Mononuclear cell (primary cell): ENCODE measurements at regions not wholly inside any gene's neighbourhood (a gene's known extent, or its start where the extent isn't known, plus 50 kb on each side); places are given as distances from the start of the nearest gene placed in this dataset.
"Not testable (repeated sequence)": the region's sequence is repeated elsewhere in the genome, so short reads cannot be mapped to it uniquely, and the experiment has no call there.

Source experiments
- H3K27me3 ChIP-seq: 2 replicates; pipeline ENCODE4 v1.6.0; 2011; ENCODE audit warnings: low read length, control low read depth; ENCODE audit not compliant: insufficient read depth
- H3K4me1 ChIP-seq: 2 replicates; pipeline ENCODE4 v1.5.1; 2011; ENCODE audit warnings: mild to moderate bottlenecking, low read length, control low read depth; ENCODE audit not compliant: insufficient read depth
- H3K4me3 ChIP-seq: 2 replicates; pipeline ENCODE4 v1.5.1; 2011; ENCODE audit warnings: mild to moderate bottlenecking, low read length, moderate library complexity
- H3K9me3 ChIP-seq: 2 replicates; pipeline ENCODE4 v1.5.1; 2011; ENCODE audit warnings: low read depth, mild to moderate bottlenecking, control low read depth, low read length

GRCh38 chr5:119754825-119755224 is 125.5 kb downstream of the FAM170A start:
- H3K4me3 ChIP-seq, H3K27me3 ChIP-seq, H3K9me3 ChIP-seq, H3K4me1 ChIP-seq: not testable (repeated sequence)

- H3K9me3 ChIP-seq = no peaks in the 10 kb centered on the region
- H3K4me3 ChIP-seq = no peak overlapping the region
- no peaks in the 10 kb centered on the region for H3K4me1 ChIP-seq
- no peaks in the 10 kb centered on the region for H3K27me3 ChIP-seq
These were observed 127.9 kb downstream of the FAM170A start for GRCh38 chr5:119757276-119757675.

- H3K27me3 ChIP-seq, H3K4me1 ChIP-seq, H3K9me3 ChIP-seq, H3K4me3 ChIP-seq: not testable (repeated sequence)
These were observed 140.6 kb downstream of the FAM170A start for GRCh38 chr5:119769695-119770693.

- not testable (repeated sequence) for H3K27me3 ChIP-seq, H3K4me1 ChIP-seq, H3K9me3 ChIP-seq, H3K4me3 ChIP-seq
These were observed 150.8 kb downstream of the FAM170A start for GRCh38 chr5:119780145-119780544.

GRCh38 chr5:119785057-119785456 is 155.7 kb downstream of the FAM170A start:
- Histone ChIP-seq H3K4me3 (peak overlapping the region; percentile 2), H3K9me3 (no peaks in the 10 kb centered on the region), H3K27me3 (no peaks in the 10 kb centered on the region), H3K4me1 (no peaks in the 10 kb centered on the region)

GRCh38 chr5:119789406-119790117 is 160.2 kb downstream of the FAM170A start:
- H3K4me3 ChIP-seq = no peak overlapping the region
- no peaks in the 10 kb centered on the region for H3K4me1 ChIP-seq
- no peaks in the 10 kb centered on the region for H3K27me3 ChIP-seq
- no peaks in the 10 kb centered on the region for H3K9me3 ChIP-seq

GRCh38 chr5:119792161-119792799 is 162.9 kb downstream of the FAM170A start:
- Histone ChIP-seq H3K4me1 (no peaks in the 10 kb centered on the region), H3K4me3 (no peak overlapping the region), H3K9me3 (no peaks in the 10 kb centered on the region), H3K27me3 (no peaks in the 10 kb centered on the region)

GRCh38 chr5:119795768-119796167 is 166.4 kb downstream of the FAM170A start:
- H3K4me3 ChIP-seq = no peak overlapping the region
- no peaks in the 10 kb centered on the region for H3K9me3 ChIP-seq
- no peaks in the 10 kb centered on the region for H3K27me3 ChIP-seq
- H3K4me1 ChIP-seq = no peaks in the 10 kb centered on the region

GRCh38 chr5:119801570-119801969 is 172.2 kb downstream of the FAM170A start:
- Histone ChIP-seq H3K9me3 (no peaks in the 10 kb centered on the region), H3K4me3 (no peak overlapping the region), H3K27me3 (no peaks in the 10 kb centered on the region), H3K4me1 (no peaks in the 10 kb centered on the region)

- no peaks in the 10 kb centered on the region for H3K9me3 ChIP-seq
These were observed 178.7 kb downstream of the FAM170A start for GRCh38 chr5:119808024-119808423.

GRCh38 chr5:119808474-119808873 is 179.1 kb downstream of the FAM170A start:
- H3K9me3 ChIP-seq = no peaks in the 10 kb centered on the region
- H3K27me3 ChIP-seq = no peaks in the 10 kb centered on the region
- no peaks in the 10 kb centered on the region for H3K4me1 ChIP-seq
- no peak overlapping the region for H3K4me3 ChIP-seq

More at GRCh38 chr5:119808024-119808423, 178.7 kb downstream of the FAM170A start:
- H3K27me3 ChIP-seq = no peaks in the 10 kb centered on the region
- no peaks in the 10 kb centered on the region for H3K4me1 ChIP-seq
- H3K4me3 ChIP-seq = no peak overlapping the region

GRCh38 chr5:119810217-119810616 is 180.9 kb downstream of the FAM170A start:
- Histone ChIP-seq H3K9me3 (no peaks in the 10 kb centered on the region), H3K4me1 (no peaks in the 10 kb centered on the region)

GRCh38 chr5:119811458-119811857 is 182.1 kb downstream of the FAM170A start:
- Histone ChIP-seq H3K27me3 (no peaks in the 10 kb centered on the region), H3K4me1 (no peaks in the 10 kb centered on the region), H3K9me3 (no peaks in the 10 kb centered on the region), H3K4me3 (no peak overlapping the region)

More at GRCh38 chr5:119810217-119810616, 180.9 kb downstream of the FAM170A start:
- Histone ChIP-seq H3K4me3 (no peak overlapping the region), H3K27me3 (no peaks in the 10 kb centered on the region)

GRCh38 chr5:119814655-119815054 is 185.3 kb downstream of the FAM170A start:
- H3K27me3 ChIP-seq = no peaks in the 10 kb centered on the region
- H3K4me3 ChIP-seq = no peak overlapping the region
- H3K9me3 ChIP-seq = no peaks in the 10 kb centered on the region
- H3K4me1 ChIP-seq = no peaks in the 10 kb centered on the region

- Histone ChIP-seq H3K27me3 (no peaks in the 10 kb centered on the region), H3K9me3 (no peaks in the 10 kb centered on the region), H3K4me3 (no peak overlapping the region), H3K4me1 (no peaks in the 10 kb centered on the region)
These were observed 186.7 kb downstream of the FAM170A start for GRCh38 chr5:119816055-119816454.
